ENCODE measurements at regions not wholly inside any gene's neighbourhood (a gene's known extent, or its start where the extent isn't known, plus 50 kb on each side); places are given as distances from the start of the nearest gene placed in this dataset.
"Not testable (repeated sequence)": the region's sequence is repeated elsewhere in the genome, so short reads cannot be mapped to it uniquely, and the experiment has no call there.

DNA sequence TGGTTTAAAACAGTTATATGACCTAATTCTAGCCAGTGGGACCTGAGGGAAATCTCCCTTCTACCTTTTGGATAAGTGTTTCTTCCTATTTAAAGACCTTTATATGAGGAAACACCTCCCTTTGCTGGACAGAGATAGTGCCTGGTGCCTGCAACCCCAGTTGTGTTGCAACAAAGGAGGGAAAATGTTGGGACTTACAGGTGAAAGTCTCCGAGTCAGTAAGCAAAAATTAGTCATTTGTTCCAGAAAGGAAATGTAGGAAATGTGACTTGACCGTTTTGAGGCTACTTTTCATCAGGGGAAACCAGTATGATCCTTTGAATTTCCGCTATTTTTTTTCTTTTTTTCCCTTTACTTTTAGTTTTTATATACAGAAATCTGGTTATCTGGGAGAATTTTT, 165.5 kb downstream of the DKK1 start:
- DNase-seq, result no peak

DNA sequence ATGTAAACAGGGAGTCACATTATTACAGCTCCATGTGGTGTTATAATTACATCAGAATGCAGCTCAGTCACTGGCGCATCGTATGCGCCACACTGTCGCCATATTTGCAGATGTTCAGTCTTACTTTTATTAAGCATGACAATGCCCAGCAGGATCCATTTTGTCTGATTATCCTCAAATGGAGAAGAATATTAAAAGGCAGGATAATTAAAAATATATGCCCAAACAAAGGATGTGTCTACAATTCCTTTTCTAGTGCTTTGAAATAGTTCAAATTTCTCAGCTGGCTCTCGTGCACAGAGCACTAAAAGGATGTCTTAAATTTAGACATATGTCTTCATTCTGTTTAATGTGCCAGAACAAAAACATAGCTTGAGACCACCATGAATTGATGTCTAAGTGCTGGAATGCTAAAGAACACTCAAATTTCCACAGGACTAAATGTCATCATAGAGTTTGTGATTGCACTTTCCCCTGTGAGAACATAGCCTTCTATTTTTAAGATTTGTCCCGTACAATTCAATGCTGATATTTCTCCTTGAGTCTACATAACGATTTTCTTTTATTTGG, 168.0 kb downstream of the DKK1 start:
- DNase-seq, result no peak
- no peak for ATAC-seq

More for the DNA sequence above, 165.5 kb downstream of the DKK1 start:
- ATAC-seq, result no peak

DNA sequence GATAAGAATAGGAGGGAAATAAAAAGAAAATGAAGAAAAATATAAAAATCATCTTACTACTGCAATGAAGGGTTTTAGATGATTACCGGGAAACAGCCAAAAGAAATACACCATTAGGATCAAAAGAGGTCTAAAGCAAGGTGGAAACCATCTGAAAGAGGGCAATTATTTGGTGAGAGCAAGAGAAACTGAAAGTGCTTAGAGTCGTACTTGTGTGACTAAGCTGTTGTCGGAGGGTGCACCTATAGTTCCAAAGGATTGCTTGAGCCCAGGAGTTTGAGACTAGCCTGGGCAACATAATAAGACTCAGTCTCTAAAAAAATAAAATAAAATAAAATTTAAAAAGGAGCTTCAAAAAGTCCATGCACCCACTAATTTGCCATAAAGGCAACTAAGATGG, 169.5 kb downstream of the DKK1 start:
- DNase-seq, result no peak
- ATAC-seq, result no peak

DNA sequence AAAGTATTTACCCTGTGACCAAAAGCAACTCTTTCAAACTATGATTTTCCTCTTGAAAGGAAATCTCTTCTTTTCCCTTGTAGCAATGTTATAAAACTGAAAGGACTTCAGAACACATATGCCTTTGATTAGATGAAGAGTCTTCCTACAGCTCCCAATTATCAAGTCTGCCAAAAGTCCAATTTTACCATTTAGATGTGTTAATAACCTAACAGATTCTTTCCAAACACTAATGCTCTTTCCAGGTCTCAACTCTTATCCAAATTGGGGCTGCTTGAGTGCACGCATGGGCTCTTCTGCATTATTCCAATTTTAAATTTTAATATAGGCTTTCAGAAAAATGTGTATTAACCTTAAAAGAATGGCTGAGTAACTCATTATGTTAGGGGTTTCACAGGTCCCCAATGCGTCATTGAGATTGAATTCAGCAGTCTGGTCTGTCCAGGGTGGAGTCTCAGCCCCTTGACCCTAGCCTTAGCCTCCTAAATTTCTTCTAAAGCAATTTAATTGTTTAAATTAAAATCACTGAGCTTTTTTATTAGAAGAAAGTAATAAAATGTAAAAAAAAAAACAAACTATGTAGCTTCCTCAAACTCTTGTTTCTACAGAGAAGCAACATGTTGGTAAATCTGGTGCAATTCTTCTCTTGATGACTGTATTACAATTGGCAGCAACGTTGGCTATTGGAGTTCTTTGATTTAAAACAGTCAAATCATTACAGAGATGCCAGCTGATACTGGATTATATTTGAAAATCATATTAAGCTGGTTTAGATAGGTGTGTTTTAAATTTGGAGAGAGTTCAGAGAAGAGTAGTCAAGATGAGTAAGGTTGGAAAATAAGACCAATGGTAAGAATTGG, 170.4 kb downstream of the DKK1 start:
- DNase-seq (no peak), ATAC-seq (no peak)

DNA sequence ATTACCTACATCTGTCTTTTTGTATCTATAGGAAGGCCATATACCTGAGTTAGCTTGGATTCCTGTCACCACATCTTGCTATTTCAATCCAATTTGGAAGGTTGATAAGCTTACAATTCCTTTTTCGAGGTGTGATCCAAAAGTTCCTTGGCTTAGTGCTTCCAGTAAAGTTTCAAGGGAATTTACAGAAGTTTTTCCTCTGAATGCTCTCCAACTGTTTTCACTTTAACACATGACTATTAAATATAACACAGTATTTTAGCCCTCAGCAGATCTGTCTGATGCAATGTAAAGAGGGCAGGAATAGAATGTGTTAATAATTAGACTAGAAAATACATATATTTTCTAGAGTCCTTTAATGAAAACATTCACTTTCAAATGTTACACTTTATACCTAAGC, 171.4 kb downstream of the DKK1 start:
- ATAC-seq (no peak), DNase-seq (no peak)

DNA sequence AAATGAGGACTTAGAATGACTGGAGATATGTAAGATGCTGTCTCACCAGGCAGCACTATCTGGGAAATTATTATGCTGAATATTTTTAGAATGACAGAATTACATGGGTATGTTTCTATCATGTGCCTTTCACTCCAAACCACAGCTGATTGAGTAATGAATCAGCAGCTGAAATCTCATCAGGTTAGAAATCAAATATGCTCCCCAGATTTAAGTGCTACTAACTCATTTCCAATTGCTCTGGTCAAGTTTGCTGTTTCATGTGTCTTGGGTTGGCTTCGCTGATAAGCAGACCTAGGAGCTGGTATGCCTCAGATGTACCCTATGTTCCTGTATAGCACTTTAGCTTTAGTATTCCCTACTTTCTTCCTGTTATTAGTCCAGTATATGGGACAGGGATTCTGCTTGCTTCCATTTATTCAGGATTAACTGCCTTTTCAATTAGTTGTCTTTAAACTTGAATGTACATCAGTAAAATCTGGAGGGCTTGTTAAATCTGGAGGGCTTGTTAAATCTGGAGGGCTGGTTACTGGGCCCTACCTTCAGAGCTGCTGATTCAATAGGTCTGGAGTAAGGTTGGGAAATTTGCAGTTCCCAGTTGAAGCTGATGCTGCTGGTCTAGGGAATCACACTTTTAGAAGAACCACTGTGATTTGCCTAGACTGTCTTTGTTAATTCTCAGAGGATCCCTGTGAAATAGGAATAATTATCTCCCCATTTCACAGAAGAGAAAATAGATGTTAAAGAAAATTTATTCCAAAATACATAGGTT, 172.9 kb downstream of the DKK1 start:
- ATAC-seq, result no peak
- no peak for DNase-seq

DNA sequence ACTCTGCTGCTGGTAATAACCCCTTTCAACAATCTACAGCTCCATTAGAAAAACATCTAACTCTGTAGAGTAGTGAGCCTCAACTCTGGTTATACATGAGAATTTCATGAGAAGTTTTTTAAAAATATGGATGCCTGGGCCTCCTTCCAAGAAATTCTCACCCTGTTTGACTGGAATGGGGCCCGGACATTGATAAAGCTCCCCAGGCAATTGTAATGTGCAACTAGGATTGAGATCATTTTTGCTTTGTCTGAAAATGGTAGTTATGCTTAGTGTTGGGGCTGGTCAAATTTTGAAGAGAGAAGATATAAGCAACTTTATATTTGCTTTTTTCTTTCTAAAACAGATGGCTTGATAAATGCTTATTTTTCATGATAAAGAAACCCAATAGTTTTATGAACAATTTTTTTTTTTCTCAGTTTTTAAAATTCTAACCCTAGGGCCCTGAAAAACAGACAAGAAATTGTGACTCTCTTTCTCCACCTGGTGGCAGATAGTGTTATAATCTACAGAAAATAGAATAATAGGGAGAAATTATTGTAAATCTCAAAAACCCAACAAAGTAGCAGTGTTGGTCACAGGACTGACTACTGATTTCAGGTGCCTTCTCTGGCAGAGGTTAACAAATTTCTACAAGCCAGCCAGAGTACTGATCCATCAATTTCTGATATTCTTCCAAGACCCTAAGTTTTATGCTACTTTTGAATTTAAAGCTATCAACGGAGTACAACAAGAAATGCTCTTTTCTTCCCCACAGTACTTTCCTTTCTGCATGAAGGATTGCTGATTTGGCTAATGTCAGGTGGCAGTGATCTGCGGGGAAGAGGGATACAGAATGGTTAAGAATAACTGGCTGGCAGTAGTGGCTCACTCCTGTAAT, 174.8 kb downstream of the DKK1 start:
- ATAC-seq (no peak), DNase-seq (no peak)

DNA sequence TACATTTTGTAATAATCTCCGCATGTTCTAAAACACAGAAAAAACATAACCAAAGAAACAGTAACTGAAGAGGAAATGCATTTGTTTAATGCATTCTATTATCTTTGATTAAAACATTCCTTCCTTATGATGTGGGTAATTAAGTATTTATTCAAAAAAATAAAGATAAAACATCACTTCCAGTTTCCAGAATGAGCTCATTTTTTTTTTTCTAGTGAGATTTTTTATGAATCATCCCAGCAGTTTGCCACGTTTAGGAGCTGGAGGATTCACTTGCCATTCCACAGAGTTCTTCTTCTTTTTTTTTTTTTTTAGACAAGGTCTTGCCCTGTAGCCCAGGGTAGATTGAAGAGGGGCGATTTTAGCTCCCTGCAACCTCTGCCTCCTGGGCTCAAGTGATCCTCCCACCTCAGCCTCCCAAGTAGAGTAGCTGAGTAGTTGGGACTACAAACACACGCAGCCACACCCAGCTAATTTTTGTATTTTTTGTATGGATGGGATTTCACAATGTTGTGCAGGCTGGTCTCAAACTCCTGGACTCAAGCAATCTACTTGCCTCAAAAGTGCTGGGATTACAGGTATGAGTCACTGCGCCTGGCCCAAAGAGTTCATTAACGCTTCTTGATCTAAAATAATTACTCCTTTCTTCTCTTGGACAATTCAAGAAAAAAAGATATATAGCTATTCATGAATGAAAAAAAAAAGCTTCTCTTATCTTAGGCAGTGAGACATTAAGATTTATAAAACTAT, 177.3 kb downstream of the DKK1 start:
- DNase-seq (no peak), ATAC-seq (no peak)

DNA sequence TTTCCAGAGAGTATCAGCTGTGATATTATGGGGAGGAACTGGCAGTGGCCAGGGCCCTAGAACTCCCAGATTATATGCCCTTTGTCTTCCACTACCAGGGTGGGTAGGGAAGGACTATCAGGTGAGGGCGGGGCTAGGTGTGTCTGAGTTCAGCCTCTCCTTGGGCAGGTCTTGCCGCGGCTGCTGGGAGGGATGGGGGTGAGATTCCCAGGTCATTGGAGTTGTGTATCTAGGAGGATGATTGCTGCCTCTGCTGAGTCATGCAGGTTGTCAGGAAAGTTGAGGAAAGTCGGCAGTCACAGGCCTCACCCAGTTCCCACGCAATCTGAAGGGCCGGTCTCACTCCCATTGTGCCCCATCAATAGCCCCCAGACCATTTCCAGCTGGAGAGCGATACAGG, 185.2 kb downstream of the DKK1 start:
- DNase-seq (no peak), ATAC-seq (no peak)

DNA sequence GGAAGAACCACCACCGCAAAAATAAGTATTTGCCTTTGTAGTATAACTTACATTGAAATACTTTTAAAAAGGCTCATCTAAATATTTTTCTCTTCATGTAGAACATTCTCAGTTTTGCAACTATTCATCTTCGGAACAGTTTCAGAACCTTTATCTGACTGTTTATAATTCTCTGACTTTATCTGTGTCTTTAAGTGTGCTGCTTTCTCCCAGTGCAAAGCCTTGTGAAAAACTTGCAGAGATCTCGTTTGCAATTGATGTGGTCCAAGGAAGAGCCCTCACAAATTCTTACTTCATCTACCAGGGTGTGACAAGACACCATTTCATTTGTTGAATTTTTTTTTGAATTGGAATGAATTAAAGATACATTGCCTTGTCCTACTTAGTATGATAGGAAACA, 186.4 kb downstream of the DKK1 start:
- ATAC-seq, result no peak
- DNase-seq, result no peak

DNA sequence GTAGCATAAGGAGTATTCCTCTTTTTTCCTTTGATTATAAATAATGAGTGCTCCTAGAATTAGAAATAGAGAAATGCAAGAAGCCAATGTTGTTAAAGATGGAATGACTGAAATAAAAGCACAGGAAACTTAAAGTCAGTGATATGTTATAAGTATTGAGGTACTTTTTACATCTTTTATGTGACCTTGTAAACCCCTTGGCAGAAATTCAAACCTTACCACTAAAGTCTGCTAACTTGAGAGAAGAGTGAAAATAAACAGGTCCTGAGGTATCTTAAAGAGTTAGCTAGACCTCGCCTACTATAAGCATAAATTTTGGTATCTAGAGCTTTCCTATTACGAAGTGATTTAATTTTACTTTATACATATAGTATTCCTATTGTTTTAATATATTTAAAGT, 188.2 kb downstream of the DKK1 start:
- DNase-seq, result no peak
- no peak for ATAC-seq

DNA sequence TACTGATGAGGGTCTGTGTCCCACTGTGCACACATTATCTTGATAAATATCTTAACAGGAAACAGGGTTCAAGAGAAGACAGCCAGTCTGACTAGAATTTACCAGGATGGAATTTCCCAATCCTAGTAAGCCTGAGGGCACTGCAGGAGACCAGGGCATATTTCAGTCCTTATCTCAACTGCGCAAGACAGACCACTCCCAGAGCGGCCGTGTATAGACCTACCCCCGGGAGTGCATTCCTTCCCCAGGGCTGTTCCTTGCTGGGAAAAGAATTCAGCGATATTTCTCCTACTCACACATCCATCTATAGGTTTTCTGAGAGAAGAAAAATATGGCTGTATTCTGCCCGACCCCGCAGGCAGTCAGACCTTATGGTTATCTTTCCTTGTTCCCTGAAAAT, 191.3 kb downstream of the DKK1 start:
- not testable (repeated sequence) for DNase-seq, ATAC-seq

DNA sequence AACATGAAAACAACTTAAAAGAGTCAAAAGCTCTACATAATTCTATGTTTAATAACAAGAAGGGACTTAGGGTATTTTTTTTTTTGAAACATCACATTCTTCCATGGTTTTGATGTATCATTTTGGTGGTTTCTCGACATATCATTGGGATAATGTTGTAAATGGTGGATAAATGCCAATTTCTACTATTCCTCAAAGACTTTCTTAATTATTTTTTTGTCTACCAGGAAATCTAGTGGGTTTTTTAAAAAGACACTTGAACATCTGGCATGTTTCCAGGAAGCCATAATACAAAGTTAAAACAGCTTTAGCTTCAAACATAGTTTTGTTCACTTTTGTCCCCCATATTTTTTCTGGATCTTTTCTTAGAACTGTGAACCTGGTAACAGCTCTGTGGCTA, 200.4 kb downstream of the DKK1 start:
- ATAC-seq (no peak), DNase-seq (no peak)

DNA sequence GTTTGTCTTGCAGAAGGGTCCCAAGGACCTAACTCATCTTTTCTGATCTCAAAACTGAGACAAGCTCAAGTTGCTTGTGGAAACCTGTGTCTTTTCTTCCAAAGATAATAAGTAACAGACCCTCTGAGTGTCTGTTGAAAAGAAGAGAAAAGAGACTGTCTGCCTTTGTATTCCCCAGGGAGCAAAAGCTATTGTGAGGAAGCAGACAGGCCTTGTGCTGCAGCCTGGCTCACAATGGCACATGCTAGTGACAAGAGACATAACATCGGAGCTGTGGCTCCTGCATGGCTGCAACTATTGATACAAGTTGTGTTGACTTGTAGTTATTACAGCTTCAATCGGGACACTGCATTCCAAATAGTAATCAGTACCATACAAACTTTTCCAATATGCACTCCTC, 202.9 kb downstream of the DKK1 start:
- no peak for DNase-seq
- ATAC-seq, result no peak

DNA sequence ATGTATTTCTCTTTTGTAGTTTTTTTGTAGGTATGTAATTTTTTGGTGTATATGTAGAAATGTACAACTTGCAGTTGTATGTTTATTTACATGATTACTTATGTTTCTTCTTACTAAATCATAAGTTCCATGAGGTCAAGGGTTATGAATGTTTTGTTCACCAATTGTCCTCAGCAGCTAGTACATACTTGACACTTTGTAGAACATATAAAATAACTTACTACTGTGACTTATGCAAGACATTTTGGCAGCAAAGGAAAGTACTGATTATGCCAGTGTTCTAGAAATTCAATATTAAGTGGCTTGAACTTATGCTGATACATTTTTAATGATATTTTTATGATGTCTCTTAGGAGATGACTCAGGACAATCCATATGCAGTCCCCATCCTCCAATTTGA, 209.6 kb downstream of the DKK1 start:
- DNase-seq, result no peak
- no peak for ATAC-seq

DNA sequence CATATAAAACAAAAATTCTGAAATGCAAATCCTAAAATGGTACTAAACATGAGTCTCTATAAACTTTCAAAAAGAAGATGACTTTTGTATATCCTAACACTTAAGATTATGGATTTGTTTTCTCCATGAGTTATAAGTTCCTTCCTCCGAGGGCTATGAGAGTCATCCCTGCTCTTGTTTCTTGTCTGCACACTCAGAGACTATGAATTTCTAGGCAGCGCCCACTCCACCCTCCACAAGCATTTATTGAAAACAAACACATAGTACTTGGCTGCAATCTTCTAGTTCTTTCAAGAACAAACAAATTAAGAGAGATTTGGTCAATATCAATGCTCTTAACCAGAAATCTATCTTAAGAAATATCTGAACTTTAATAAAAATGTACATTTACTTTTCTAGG, 211.7 kb downstream of the DKK1 start:
- no peak for DNase-seq
- ATAC-seq, result no peak

DNA sequence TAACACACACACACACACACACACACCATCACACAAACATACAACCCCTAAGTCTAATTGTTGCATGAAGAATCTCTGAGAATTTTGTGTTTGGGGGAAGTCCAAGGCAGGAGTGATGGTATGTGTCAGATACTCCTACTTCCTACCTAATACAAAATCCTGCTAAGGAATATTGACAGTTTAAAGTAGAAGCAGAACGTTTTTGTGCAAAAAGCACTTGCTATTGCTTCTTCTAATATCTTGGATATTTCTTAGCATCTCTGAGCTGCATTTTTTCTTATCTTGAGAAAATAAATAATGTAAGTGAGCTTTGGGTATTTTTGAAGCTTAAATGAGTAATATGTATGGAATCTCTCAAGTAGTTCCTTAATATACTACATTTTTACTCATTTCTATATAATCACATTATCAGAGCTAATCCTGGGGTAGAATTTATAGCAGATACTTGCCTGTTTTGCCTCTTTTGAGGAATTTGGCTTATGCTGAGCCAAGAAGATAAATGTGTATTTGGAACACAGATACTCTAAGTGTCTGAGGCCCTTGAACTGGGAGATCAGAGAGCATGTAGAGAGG, 212.3 kb downstream of the DKK1 start:
- ATAC-seq (no peak), DNase-seq (no peak)

DNA sequence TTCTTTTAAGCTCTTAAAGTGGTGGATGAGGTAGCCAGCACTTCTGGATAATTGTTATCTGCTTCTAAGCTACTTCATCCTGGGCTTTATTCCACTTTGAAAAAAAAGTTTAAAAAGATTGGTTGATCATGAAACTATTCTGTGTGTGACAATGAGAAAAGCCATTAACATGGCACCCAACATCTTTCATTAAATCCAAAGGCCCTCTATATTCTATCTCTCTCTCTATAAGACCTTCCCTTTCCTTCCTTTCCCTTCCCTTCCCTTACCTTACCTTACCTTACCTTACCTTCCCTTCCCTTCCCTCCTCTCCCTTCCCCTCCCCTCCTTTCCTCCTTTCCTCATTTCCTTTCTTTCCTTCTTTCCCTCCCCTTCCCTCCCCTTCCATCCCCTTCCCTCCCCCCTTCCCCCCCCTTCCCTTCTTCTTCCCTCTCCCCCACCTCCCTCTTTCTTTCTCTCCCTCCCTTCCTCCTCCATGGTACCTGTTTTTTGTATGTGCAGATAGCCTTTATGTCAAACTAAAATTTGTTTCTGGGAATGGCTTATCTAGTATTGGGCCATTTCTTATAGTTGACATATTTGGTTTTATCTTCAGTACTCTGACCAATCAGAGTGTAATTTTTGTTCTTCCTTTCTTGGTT, 218.7 kb downstream of the DKK1 start:
- ATAC-seq (no peak), DNase-seq (no peak)

DNA sequence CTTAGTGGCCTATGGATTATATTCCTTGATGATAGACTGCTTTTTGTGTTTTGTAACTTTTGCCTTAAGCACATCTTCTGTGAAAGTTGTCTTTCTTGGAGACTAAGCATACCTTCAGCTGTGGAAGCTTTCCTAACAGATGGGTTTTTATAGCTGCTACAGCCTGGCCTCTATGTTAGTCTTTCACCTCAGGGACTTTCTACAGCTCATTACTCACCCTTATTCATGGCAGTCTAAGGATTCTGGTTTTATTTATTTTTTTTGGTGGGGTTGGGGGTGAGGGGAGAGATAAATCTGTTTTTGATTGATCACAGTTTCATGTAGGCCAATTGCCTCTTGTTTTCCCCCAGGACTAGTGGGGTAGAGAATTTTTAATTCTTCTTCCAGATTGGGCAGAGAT, 219.9 kb downstream of the DKK1 start:
- DNase-seq, result no peak
- no peak for ATAC-seq

DNA sequence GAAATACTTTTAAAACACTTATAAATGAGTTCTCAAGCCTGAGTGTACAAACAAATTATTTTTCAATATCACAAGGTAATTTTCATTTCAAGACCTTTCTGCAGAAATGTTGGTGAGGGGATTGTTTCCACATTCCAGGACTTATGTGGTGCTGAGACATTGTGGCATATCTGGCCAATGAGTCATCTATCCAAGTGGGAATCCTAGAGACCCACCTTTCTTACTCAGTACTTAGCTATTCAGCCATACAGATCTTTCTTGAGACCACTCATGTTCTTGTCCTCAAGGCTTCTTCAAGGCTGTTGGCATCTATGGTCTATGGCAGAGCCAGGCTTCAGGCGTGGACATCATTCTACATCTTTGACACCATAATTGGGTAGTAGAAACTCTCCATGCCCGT, 225.4 kb downstream of the DKK1 start:
- ATAC-seq, result no peak
- DNase-seq, result no peak

DNA sequence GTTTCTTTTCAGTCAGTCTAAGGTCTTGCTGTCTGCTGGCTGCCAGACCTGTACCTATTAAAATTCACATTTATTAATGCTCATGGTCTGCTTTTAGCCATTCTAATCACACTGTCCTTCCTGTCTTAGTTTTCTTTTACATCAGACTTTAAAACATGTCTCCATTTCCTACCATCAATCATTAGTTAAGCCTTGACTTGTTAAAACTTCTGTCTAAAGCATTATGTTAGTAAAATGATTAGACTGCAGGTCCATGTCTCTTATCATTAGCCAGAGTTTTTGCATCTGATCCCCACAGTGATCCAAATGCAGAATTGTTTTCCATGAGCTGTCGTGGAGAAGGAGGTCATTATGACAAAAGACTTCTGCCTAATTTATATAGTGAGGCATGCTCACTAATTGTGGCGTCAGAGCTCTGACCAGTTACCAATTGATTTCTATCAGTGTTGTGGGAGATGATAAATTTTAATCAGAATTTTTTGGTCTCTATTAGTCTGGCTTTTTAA, 226.5 kb downstream of the DKK1 start:
- ATAC-seq (no peak), DNase-seq (no peak)

Data from stimulated activated naive CD8-positive, alpha-beta T cell treated with anti-CD3 and anti-CD28 coated beads, Interleukin-15, Interleukin-2, amounts not matched to agents 100 U/mL and 50 U/mL, for 24 hours (primary cell).